Keratinocyte (primary cell): ENCODE measurements at regions not wholly inside any gene's neighbourhood (a gene's known extent, or its start where the extent isn't known, plus 50 kb on each side); places are given as distances from the start of the nearest gene placed in this dataset.

ENCODE experiments used
- DNase-seq: peaks from one replicate; pipeline ENCODE4 v3.0.0-alpha.2; 2011; ENCODE audit warnings: low read depth, missing footprints, low spot score
- FAIRE-seq: peaks from 2 replicates; lab custom pipeline; 2011; peaks lifted over from hg19 to GRCh38; lab: Jason Lieb, UNC
- H2AFZ ChIP-seq: 2 replicates; pipeline ENCODE4 v1.6.0; 2012; ENCODE audit warnings: low read length, control low read depth, inconsistent platforms; ENCODE audit not compliant: control insufficient read depth
- H3K27ac ChIP-seq: 2 replicates; pipeline ENCODE4 v1.5.1; 2011; ENCODE audit warnings: low read length; ENCODE audit not compliant: control insufficient read depth, insufficient read depth
- H3K27me3 ChIP-seq: 3 replicates; pipeline ENCODE4 v1.6.0; 2011; ENCODE audit warnings: low read length; ENCODE audit not compliant: control insufficient read depth, insufficient read depth; ENCODE audit errors: extremely low read depth
- H3K36me3 ChIP-seq, 2 experiments: 2 replicates in 1 of 2; 3 replicates in 1 of 2; pipeline ENCODE4 v1.5.1; 2011; ENCODE audit warnings: low read length in 2 of 2, mild to moderate bottlenecking in 1 of 2; ENCODE audit not compliant: control insufficient read depth in 2 of 2, insufficient read depth in 2 of 2; ENCODE audit errors: extremely low read depth in 1 of 2
- H3K4me1 ChIP-seq: 3 replicates; pipeline ENCODE4 v1.5.1; 2011; ENCODE audit warnings: low read length; ENCODE audit not compliant: control insufficient read depth, insufficient read depth; ENCODE audit errors: extremely low read depth
- H3K4me2 ChIP-seq: 3 replicates; pipeline ENCODE4 v1.6.0; 2011; ENCODE audit warnings: low read depth, low read length; ENCODE audit not compliant: control insufficient read depth, insufficient read depth; ENCODE audit errors: extremely low read depth
- H3K4me3 ChIP-seq, 3 experiments: fragments of 200-600 bp in 1 of 3; sonication (generic) in 1 of 3; 2 replicates in 2 of 3; 3 replicates in 1 of 3; pipeline ENCODE4 v1.5.1; 2011 to 2016; ENCODE audit warnings: low read length in 3 of 3, mild to moderate bottlenecking in 3 of 3, control low read depth in 2 of 3, inconsistent platforms in 1 of 3, low read depth in 1 of 3, mixed read lengths in 1 of 3, mixed run types in 1 of 3, moderate library complexity in 1 of 3; ENCODE audit not compliant: control insufficient read depth in 2 of 3, insufficient read depth in 2 of 3; ENCODE audit errors: extremely low read depth in 1 of 3
- H3K79me2 ChIP-seq: 2 replicates; pipeline ENCODE4 v1.6.0; 2012; ENCODE audit warnings: low read length; ENCODE audit not compliant: control insufficient read depth, insufficient read depth
- H3K9ac ChIP-seq: 3 replicates; pipeline ENCODE4 v1.6.0; 2011; ENCODE audit warnings: low read length; ENCODE audit not compliant: control insufficient read depth, insufficient read depth; ENCODE audit errors: extremely low read depth
- H3K9me1 ChIP-seq: 3 replicates; pipeline ENCODE4 v1.6.0; 2011; ENCODE audit warnings: low read length; ENCODE audit not compliant: control insufficient read depth, insufficient read depth; ENCODE audit errors: extremely low read depth
- H3K9me3 ChIP-seq: 2 replicates; pipeline ENCODE4 v1.5.1; 2012; ENCODE audit warnings: low read depth, low read length; ENCODE audit not compliant: control insufficient read depth
- H4K20me1 ChIP-seq: 3 replicates; pipeline ENCODE4 v1.6.0; 2011; ENCODE audit warnings: low read length; ENCODE audit not compliant: control insufficient read depth, insufficient read depth; ENCODE audit errors: extremely low read depth
- CTCF ChIP-seq, 3 experiments: IDR thresholded peaks in 1 of 3; conservative IDR thresholded peaks in 1 of 3; optimal IDR thresholded peaks in 1 of 3; 2 replicates in 2 of 3; 3 replicates in 1 of 3; pipeline versions ENCODE3 to v1.5.1; 2011; ENCODE audit warnings: low read length in 3 of 3, mild to moderate bottlenecking in 3 of 3, moderate library complexity in 2 of 3, control low read depth in 1 of 3, inconsistent platforms in 1 of 3; ENCODE audit not compliant: insufficient read depth in 2 of 3; ENCODE audit errors: extremely low read depth in 1 of 3
- EZH2 ChIP-seq: IDR thresholded peaks from one replicate; pipeline ENCODE4 v1.6.1; 2012; ENCODE audit warnings: inconsistent platforms, mild to moderate bottlenecking, low read length, moderate library complexity
- dilution Hi-C: fragments of 300-500 bp; cut with MboI; formaldehyde crosslinking; loops from one replicate; pipeline ENCODE4 v1.7.0; 2020; ENCODE audit warnings: low sequenced_read_pairs; ENCODE audit not compliant: extremely low pct_ligation_motif_present

- dilution Hi-C loops: no loop called here
- FAIRE-seq (no peak), DNase-seq (no peak)
- no peaks in the 10 kb centered on the region for H3K27me3 ChIP-seq
- TF ChIP-seq CTCF (optimal IDR thresholded peaks at IDR 0.05 in 1 of 3, IDR thresholded peaks at IDR 0.05 in 1 of 3, conservative IDR thresholded peaks at IDR 0.05 in 1 of 3; ENCODE audit: extremely low read depth in 1 of 3, insufficient read depth in 2 of 3, low read length in 3 of 3): no peak
- no peak for TF ChIP-seq EZH2
- no peaks in the 10 kb centered on the region for H3K9me1 ChIP-seq
- no peak overlapping the region for H3K4me2 ChIP-seq
- H3K27ac ChIP-seq: no peak overlapping the region
- no peak overlapping the region for H3K4me3 ChIP-seq
- no peaks in the 10 kb centered on the region for H3K79me2 ChIP-seq
- H3K9ac ChIP-seq: no peak overlapping the region
- H4K20me1 ChIP-seq: no peaks in the 10 kb centered on the region
- no peaks in the 10 kb centered on the region for H3K9me3 ChIP-seq
- no peaks in the 10 kb centered on the region for H3K36me3 ChIP-seq
- H3K4me1 ChIP-seq: peaks cover 29% of the 10 kb centered on the region
- no peak overlapping the region for H2AFZ ChIP-seq
Measured at GRCh38 chr4:140255927-140256326, 101.9 kb upstream of the MAML3 start.

- Histone ChIP-seq H3K27me3 (no peaks in the 10 kb centered on the region), H2AFZ (no peak overlapping the region), H3K79me2 (no peaks in the 10 kb centered on the region), H3K9ac (no peak overlapping the region), H3K4me3 (no peak overlapping the region), H3K4me2 (no peak overlapping the region), H3K9me3 (no peaks in the 10 kb centered on the region), H4K20me1 (no peaks in the 10 kb centered on the region), H3K36me3 (no peaks in the 10 kb centered on the region), H3K4me1 (peaks cover 28% of the 10 kb centered on the region), H3K27ac (no peak overlapping the region), H3K9me1 (no peaks in the 10 kb centered on the region)
- no peak for FAIRE-seq
- dilution Hi-C loops: no loop called here
- TF ChIP-seq CTCF (optimal IDR thresholded peaks at IDR 0.05 in 1 of 3, IDR thresholded peaks at IDR 0.05 in 1 of 3, conservative IDR thresholded peaks at IDR 0.05 in 1 of 3; ENCODE audit: extremely low read depth in 1 of 3, insufficient read depth in 2 of 3, low read length in 3 of 3): no peak
- no peak for TF ChIP-seq EZH2
- DNase-seq: no peak
Measured at GRCh38 chr4:140255467-140255866, 101.5 kb upstream of the MAML3 start.
